K562 (cell line): ENCODE measurements at regions not wholly inside any gene's neighbourhood (a gene's known extent, or its start where the extent isn't known, plus 50 kb on each side); places are given as distances from the start of the nearest gene placed in this dataset.

Source experiments
- ATAC-seq: fragments of 200-7000 bp; cut with Tn5 transposase; 3 replicates; pipeline ENCODE4 v1.9.1; 2020; ENCODE audit warnings: moderate library complexity
- BruUV-seq: library from RNA; stranded (reverse); fragments of 400-500 nt; replicated peaks from 2 replicates; lab custom pipeline; 2021; lab: Mats Ljungman, UMichigan
- CTCF ChIA-PET: fragments of 300-600 bp; formaldehyde crosslinking; extraction: SDS; loops from one replicate; lab custom pipeline; 2021; ENCODE audit warnings: low intra/inter-chr PET ratio; lab: Yijun Ruan, JAX
- POLR2A ChIA-PET: fragments of 300-600, 350-650 bp; sonication (Branson Sonifier 250); formaldehyde crosslinking; extraction: SDS; loops from one replicate; lab custom pipeline; 2021; ENCODE audit warnings: antibody characterized with exemption, inconsistent platforms; lab: Yijun Ruan, JAX
- DNase-seq, 4 experiments: peaks; one replicate each; pipeline versions ENCODE4 v3.0.0 to v3.0.0-alpha.2; 2011 to 2018; ENCODE audit warnings: low spot score in 3 of 4, mixed read lengths in 3 of 4; ENCODE audit errors: extremely low read depth in 1 of 4
- FAIRE-seq: peaks from 2 replicates; lab custom pipeline; 2011; peaks lifted over from hg19 to GRCh38; lab: Jason Lieb, UNC
- H2AFZ ChIP-seq: 2 replicates; pipeline ENCODE4 v1.6.0; 2011; ENCODE audit warnings: low read depth, low read length, control low read depth, inconsistent platforms
- H3K27ac ChIP-seq: fragments of 200-600 bp; 3 replicates; pipeline ENCODE4 v1.8.0; 2011; ENCODE audit warnings: low read depth, mild to moderate bottlenecking, control low read depth, inconsistent platforms, low read length, moderate library complexity, mixed read lengths; ENCODE audit errors: extremely low read depth
- H3K27me3 ChIP-seq, 2 experiments: fragments of 300-600 bp in 1 of 2; 2 replicates in 1 of 2; 3 replicates in 1 of 2; pipeline versions ENCODE4 v1.6.0 to v1.8.0; 2011; ENCODE audit warnings: inconsistent platforms in 2 of 2, low read length in 2 of 2, mild to moderate bottlenecking in 1 of 2, mixed read lengths in 1 of 2, moderate library complexity in 1 of 2; ENCODE audit not compliant: control insufficient read depth in 2 of 2, insufficient read depth in 2 of 2
- H3K36me3 ChIP-seq: fragments of 300-600 bp; 3 replicates; pipeline ENCODE4 v1.8.0; 2011; ENCODE audit warnings: mild to moderate bottlenecking, low read length, inconsistent platforms; ENCODE audit not compliant: control insufficient read depth, insufficient read depth
- H3K4me1 ChIP-seq, 2 experiments: fragments of 200-600 bp in 1 of 2; replicated peaks in 1 of 2; 2 replicates in 1 of 2; 3 replicates in 1 of 2; pipeline versions ENCODE4 v1.5.1 to v1.8.0; 2011; ENCODE audit warnings: inconsistent platforms in 2 of 2, low read length in 2 of 2, mild to moderate bottlenecking in 1 of 2, mixed read lengths in 1 of 2, moderate library complexity in 1 of 2; ENCODE audit not compliant: control insufficient read depth in 2 of 2, insufficient read depth in 2 of 2
- H3K4me2 ChIP-seq: 2 replicates; pipeline ENCODE4 v1.6.1; 2011; ENCODE audit warnings: low read length, control low read depth, inconsistent platforms, mixed read lengths; ENCODE audit not compliant: insufficient read depth
- H3K4me3 ChIP-seq: fragments of 200-600 bp; sonication (generic), shearing (Covaris generic); 2 replicates; pipeline ENCODE4 v1.5.1; 2016; ENCODE audit warnings: control low read depth, inconsistent platforms
- H3K79me2 ChIP-seq: fragments of 200-600 bp; 3 replicates; pipeline ENCODE4 v1.8.0; 2011; ENCODE audit warnings: low read length, inconsistent platforms; ENCODE audit not compliant: control insufficient read depth, insufficient read depth
- H3K9ac ChIP-seq, 2 experiments: 2 replicates each; pipeline versions ENCODE4 v1.6.0 to v1.6.1; 2011; ENCODE audit warnings: low read depth in 2 of 2, low read length in 2 of 2, control low read depth in 1 of 2, inconsistent platforms in 1 of 2, mild to moderate bottlenecking in 1 of 2, mixed read lengths in 1 of 2; ENCODE audit not compliant: insufficient read depth in 1 of 2
- H3K9me1 ChIP-seq: one replicate; pipeline ENCODE4 v1.6.0; 2011; ENCODE audit warnings: inconsistent platforms, mild to moderate bottlenecking, low read length, moderate library complexity; ENCODE audit not compliant: control insufficient read depth, insufficient read depth
- H3K9me3 ChIP-seq: replicated peaks from 2 replicates; pipeline ENCODE4 v1.5.1; 2011; ENCODE audit warnings: low read depth, low read length, inconsistent platforms; ENCODE audit not compliant: control insufficient read depth, insufficient read depth
- H4K20me1 ChIP-seq: replicated peaks from 2 replicates; pipeline ENCODE4 v1.6.1; 2011; ENCODE audit warnings: low read length, inconsistent platforms, mixed read lengths; ENCODE audit not compliant: control insufficient read depth, insufficient read depth
- NCOA2 ChIP-seq, 2 experiments: fragments of 450-650 bp; IDR thresholded peaks; 2 replicates each; pipeline ENCODE4 v1.6.1; 2018; ENCODE audit warnings: mild to moderate bottlenecking in 2 of 2, moderate library complexity in 1 of 2; ENCODE audit not compliant: partially characterized antibody in 2 of 2
- TBP ChIP-seq: optimal IDR thresholded peaks from 2 replicates; pipeline ENCODE3; 2011; ENCODE audit warnings: low read depth, low read length, improper control_type of control experiment
- ZNF764 ChIP-seq: fragments of 250-450 bp; sonication (Bioruptor Pico); IDR thresholded peaks from 2 replicates; pipeline ENCODE4 v1.4.0; 2020; ENCODE audit warnings: low read depth, mild to moderate bottlenecking, moderate library complexity
- WGBS: fragments of 100-300 bp; shearing (Covaris generic); methylation state at CpG from one replicate; pipeline ENCODE4 v1.1.6; 2016; ENCODE audit warnings: low coverage, mixed read lengths; ENCODE audit not compliant: insufficient coverage; ENCODE audit errors: missing lambda C conversion rate; 5-methylcytosine and 5-hydroxymethylcytosine counted together
- in situ Hi-C: fragments of 300-500 bp; cut with MboI; formaldehyde crosslinking; loops from 4 replicates; pipeline ENCODE4 v1.15.0; 2018; ENCODE audit warnings: inconsistent platforms, mixed read lengths
- intact Hi-C: fragments of 100-400 bp; cut with micrococcal nuclease; formaldehyde crosslinking; loops from 2 replicates; pipeline ENCODE4 v1.14.2; 2022
- TF ChIP-seq, protein P1 (sequence below): fragments of 150-350 bp; conservative IDR thresholded peaks from 2 replicates; pipeline ENCODE4 v1.6.1; 2014; ENCODE audit warnings: low read length

DNA sequence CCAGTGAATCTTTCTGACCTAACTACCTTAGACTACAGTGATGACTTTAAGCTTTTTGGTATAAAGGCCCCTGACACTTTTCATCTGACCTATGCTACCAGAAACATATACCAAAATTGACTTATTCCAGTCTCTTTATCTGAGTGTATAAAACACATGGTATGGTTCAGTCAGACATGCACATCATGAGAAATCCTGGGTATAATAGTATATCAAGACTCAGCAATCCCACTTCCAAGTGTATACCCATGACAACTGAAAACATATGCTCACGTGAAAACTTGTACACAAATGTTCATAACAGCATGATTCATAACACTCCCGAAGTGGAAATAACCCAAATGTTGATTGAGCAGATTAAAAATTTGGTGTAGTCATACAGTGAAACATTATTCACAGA is 70.0 kb upstream of the RPRM start:
- no TSS peak for BruUV-seq
- DNase-seq (no peak), ATAC-seq (no peak), FAIRE-seq (no peak)
- in situ Hi-C loops (no loop called here), intact Hi-C loops (no loop called here)
- POLR2A ChIA-PET: no interaction called here
- Histone ChIP-seq H2AFZ (no peak overlapping the region), H4K20me1 (no peaks in the 10 kb centered on the region), H3K9me1 (no peaks in the 10 kb centered on the region), H3K79me2 (no peaks in the 10 kb centered on the region), H3K9ac (no peak overlapping the region), H3K9me3 (0 out of 2 replicates have a peak, but pooled peaks cover 3% of the 10 kb centered on the region), H3K4me2 (no peak overlapping the region), H3K27me3 (no peaks in the 10 kb centered on the region), H3K4me1 (no peaks in the 10 kb centered on the region), H3K36me3 (no peaks in the 10 kb centered on the region), H3K4me3 (no peak overlapping the region), H3K27ac (no peak overlapping the region)
- CTCF ChIA-PET: no interaction called here
- 0% methylated on average over 2 of the region's 2 CpGs for WGBS
- no peak for TF ChIP-seq NCOA2 (IDR thresholded peaks at IDR 0.05; ENCODE audit: partially characterized antibody in 2 of 2)
- no peak for TF ChIP-seq ZNF764 (CRISPR knock-in tag)
- TF ChIP-seq, protein P1, sequence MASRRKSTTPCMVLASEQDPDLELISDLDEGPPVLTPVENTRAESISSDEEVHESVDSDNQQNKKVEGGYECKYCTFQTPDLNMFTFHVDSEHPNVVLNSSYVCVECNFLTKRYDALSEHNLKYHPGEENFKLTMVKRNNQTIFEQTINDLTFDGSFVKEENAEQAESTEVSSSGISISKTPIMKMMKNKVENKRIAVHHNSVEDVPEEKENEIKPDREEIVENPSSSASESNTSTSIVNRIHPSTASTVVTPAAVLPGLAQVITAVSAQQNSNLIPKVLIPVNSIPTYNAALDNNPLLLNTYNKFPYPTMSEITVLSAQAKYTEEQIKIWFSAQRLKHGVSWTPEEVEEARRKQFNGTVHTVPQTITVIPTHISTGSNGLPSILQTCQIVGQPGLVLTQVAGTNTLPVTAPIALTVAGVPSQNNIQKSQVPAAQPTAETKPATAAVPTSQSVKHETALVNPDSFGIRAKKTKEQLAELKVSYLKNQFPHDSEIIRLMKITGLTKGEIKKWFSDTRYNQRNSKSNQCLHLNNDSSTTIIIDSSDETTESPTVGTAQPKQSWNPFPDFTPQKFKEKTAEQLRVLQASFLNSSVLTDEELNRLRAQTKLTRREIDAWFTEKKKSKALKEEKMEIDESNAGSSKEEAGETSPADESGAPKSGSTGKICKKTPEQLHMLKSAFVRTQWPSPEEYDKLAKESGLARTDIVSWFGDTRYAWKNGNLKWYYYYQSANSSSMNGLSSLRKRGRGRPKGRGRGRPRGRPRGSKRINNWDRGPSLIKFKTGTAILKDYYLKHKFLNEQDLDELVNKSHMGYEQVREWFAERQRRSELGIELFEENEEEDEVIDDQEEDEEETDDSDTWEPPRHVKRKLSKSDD: no peak
- TF ChIP-seq TBP: no peak
